GM10266 (cell line): ENCODE measurements at regions not wholly inside any gene's neighbourhood (a gene's known extent, or its start where the extent isn't known, plus 50 kb on each side); places are given as distances from the start of the nearest gene placed in this dataset.

Source experiments
- DNase-seq: peaks from one replicate; pipeline ENCODE4 v3.0.0; 2012; ENCODE audit errors: extremely low spot score
- TF ChIP-seq, protein P1 (sequence below): IDR thresholded peaks from 2 replicates; pipeline ENCODE4 v1.5.1; 2012; ENCODE audit warnings: mild to moderate bottlenecking, low read depth; ENCODE audit not compliant: control insufficient read depth, insufficient read depth; ENCODE audit errors: missing control alignments

- DNase-seq, result no peak
- TF ChIP-seq, protein P1, sequence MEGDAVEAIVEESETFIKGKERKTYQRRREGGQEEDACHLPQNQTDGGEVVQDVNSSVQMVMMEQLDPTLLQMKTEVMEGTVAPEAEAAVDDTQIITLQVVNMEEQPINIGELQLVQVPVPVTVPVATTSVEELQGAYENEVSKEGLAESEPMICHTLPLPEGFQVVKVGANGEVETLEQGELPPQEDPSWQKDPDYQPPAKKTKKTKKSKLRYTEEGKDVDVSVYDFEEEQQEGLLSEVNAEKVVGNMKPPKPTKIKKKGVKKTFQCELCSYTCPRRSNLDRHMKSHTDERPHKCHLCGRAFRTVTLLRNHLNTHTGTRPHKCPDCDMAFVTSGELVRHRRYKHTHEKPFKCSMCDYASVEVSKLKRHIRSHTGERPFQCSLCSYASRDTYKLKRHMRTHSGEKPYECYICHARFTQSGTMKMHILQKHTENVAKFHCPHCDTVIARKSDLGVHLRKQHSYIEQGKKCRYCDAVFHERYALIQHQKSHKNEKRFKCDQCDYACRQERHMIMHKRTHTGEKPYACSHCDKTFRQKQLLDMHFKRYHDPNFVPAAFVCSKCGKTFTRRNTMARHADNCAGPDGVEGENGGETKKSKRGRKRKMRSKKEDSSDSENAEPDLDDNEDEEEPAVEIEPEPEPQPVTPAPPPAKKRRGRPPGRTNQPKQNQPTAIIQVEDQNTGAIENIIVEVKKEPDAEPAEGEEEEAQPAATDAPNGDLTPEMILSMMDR, result no peak
Observed at GRCh38 chr9:84140535-84141101, 160.0 kb downstream of the RMI1 start.

GRCh38 chr9:84141741-84142370 lies 161.3 kb downstream of the RMI1 start:
- TF ChIP-seq, protein P1, result no peak
- DNase-seq, result no peak

DNA sequence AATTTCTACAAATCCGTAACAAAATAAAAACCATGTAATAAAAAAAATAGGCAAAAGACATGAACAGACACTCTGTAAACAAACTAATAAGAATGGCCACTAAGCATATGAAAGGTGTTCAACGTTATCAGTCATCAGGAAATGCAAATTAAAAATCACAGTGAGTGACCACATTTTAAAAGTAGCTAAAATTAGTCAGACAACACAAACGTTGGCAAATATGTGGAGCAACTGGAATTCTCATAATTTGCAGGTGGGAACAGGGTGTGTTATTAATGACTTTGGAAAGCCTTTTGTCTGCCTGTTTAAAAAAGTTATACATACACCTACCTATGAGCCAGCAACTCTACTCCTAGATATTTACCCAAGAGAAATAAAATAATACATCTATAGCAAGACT lies 164.4 kb downstream of the RMI1 start:
- no peak for DNase-seq
- TF ChIP-seq, protein P1, result no peak

DNA sequence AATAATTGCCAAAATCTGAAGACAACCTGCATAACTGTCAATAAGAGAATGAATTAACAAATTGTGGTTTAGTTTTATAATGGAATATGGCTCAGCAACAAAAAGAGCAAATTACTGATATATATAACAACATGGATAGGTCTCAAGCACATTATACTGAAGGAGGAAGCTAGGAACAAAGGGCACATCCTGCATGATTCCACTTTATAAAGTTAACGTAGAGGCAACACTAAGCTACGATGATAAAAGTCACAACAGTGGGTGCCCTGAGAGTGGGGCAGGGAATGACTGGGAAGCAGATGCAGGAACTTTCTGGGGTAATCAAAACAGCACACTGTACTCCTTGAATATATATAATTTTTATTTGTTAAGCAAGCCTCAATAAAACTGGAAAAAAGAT lies 165.2 kb downstream of the RMI1 start:
- no peak for DNase-seq
- TF ChIP-seq, protein P1, result no peak

GRCh38 chr9:84146893-84147710 lies 166.5 kb downstream of the RMI1 start:
- no peak for DNase-seq
- TF ChIP-seq, protein P1, result no peak

GRCh38 chr9:84151236-84151635 lies 170.6 kb downstream of the RMI1 start:
- DNase-seq, result no peak
- TF ChIP-seq, protein P1, result no peak

DNA sequence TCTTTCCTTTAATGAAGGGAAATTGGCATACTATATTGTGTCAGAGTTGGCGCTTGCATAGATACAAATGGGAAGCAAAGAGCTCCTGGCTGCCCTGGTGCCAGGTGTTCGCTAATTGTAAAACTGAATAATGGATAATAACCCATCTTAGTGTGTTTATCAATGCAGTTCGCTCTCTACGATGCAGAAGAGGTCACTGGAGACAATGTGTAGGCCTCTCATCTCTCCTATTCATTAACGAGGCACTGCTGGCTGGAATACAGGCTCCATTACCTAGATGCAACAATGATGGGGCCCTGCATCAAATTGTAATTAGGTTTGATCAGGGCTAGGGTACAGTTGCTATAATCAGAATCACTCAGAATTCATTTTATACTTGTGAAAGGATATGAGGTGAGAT lies 171.0 kb downstream of the RMI1 start:
- TF ChIP-seq, protein P1, result no peak
- DNase-seq, result no peak
